ENCODE measurements at regions not wholly inside any gene's neighbourhood (a gene's known extent, or its start where the extent isn't known, plus 50 kb on each side); places are given as distances from the start of the nearest gene placed in this dataset.

- DNase-seq (ENCODE audit: low read depth): no peak
- TF ChIP-seq MAX (IDR thresholded peaks at IDR 0.05; ENCODE audit: low read depth, low read length): no peak
- no peak for TF ChIP-seq POLR2A (IDR thresholded peaks at IDR 0.05; ENCODE audit: extremely low read depth, insufficient read length)
- TF ChIP-seq MYC (IDR thresholded peaks at IDR 0.05; ENCODE audit: low read depth, low read length): no peak
- no peak for TF ChIP-seq CTCF (IDR thresholded peaks at IDR 0.05; ENCODE audit: low read depth, low read length)
- H3K4me3 ChIP-seq (ENCODE audit: low read depth, low read length): no peak overlapping the region
Observed at GRCh38 chr10:52409928-52410327, 95.8 kb downstream of the DKK1 start.

- no peak for DNase-seq (ENCODE audit: low read depth)
- TF ChIP-seq POLR2A (IDR thresholded peaks at IDR 0.05; ENCODE audit: extremely low read depth, insufficient read length) (no peak), MAX (IDR thresholded peaks at IDR 0.05; ENCODE audit: low read depth, low read length) (no peak), MYC (IDR thresholded peaks at IDR 0.05; ENCODE audit: low read depth, low read length) (no peak)
- H3K4me3 ChIP-seq (ENCODE audit: low read depth, low read length): no peak overlapping the region
Observed at GRCh38 chr10:52410916-52411315, 96.8 kb downstream of the DKK1 start.

- DNase-seq (ENCODE audit: low read depth): no peak
- TF ChIP-seq MYC (IDR thresholded peaks at IDR 0.05; ENCODE audit: low read depth, low read length) (no peak), MAX (IDR thresholded peaks at IDR 0.05; ENCODE audit: low read depth, low read length) (no peak), CTCF (IDR thresholded peaks at IDR 0.05; ENCODE audit: low read depth, low read length) (no peak), POLR2A (IDR thresholded peaks at IDR 0.05; ENCODE audit: extremely low read depth, insufficient read length) (no peak)
Observed at GRCh38 chr10:52419281-52419680, 105.2 kb downstream of the DKK1 start.

GRCh38 chr10:52420656-52421055, 106.6 kb downstream of the DKK1 start:
- TF ChIP-seq MAX (IDR thresholded peaks at IDR 0.05; ENCODE audit: low read depth, low read length): no peak
- DNase-seq (ENCODE audit: low read depth): no peak
- H3K4me3 ChIP-seq (ENCODE audit: low read depth, low read length): no peak overlapping the region

More at GRCh38 chr10:52419281-52419680, 105.2 kb downstream of the DKK1 start:
- no peak overlapping the region for H3K4me3 ChIP-seq (ENCODE audit: low read depth, low read length)

- DNase-seq (ENCODE audit: low read depth): no peak
- no peak overlapping the region for H3K4me3 ChIP-seq (ENCODE audit: low read depth, low read length)
- TF ChIP-seq MAX (IDR thresholded peaks at IDR 0.05; ENCODE audit: low read depth, low read length) (no peak), POLR2A (IDR thresholded peaks at IDR 0.05; ENCODE audit: extremely low read depth, insufficient read length) (no peak), CTCF (IDR thresholded peaks at IDR 0.05; ENCODE audit: low read depth, low read length) (no peak), MYC (IDR thresholded peaks at IDR 0.05; ENCODE audit: low read depth, low read length) (no peak)
Observed at GRCh38 chr10:52423369-52423768, 109.3 kb downstream of the DKK1 start.

GRCh38 chr10:52424341-52424740, 110.3 kb downstream of the DKK1 start:
- TF ChIP-seq POLR2A (IDR thresholded peaks at IDR 0.05; ENCODE audit: extremely low read depth, insufficient read length): no peak
- TF ChIP-seq MYC (IDR thresholded peaks at IDR 0.05; ENCODE audit: low read depth, low read length): no peak
- no peak for TF ChIP-seq CTCF (IDR thresholded peaks at IDR 0.05; ENCODE audit: low read depth, low read length)
- TF ChIP-seq MAX (IDR thresholded peaks at IDR 0.05; ENCODE audit: low read depth, low read length): no peak
- no peak for DNase-seq (ENCODE audit: low read depth)
- H3K4me3 ChIP-seq (ENCODE audit: low read depth, low read length): no peak overlapping the region

GRCh38 chr10:52434734-52435133, 120.7 kb downstream of the DKK1 start:
- no peak overlapping the region for H3K4me3 ChIP-seq (ENCODE audit: low read depth, low read length)
- no peak for TF ChIP-seq MAX (IDR thresholded peaks at IDR 0.05; ENCODE audit: low read depth, low read length)
- no peak for TF ChIP-seq CTCF (IDR thresholded peaks at IDR 0.05; ENCODE audit: low read depth, low read length)
- TF ChIP-seq POLR2A (IDR thresholded peaks at IDR 0.05; ENCODE audit: extremely low read depth, insufficient read length): no peak
- no peak for TF ChIP-seq MYC (IDR thresholded peaks at IDR 0.05; ENCODE audit: low read depth, low read length)
- no peak for DNase-seq (ENCODE audit: low read depth)

All from NB4 (cell line).